ENCODE measurements at regions not wholly inside any gene's neighbourhood (a gene's known extent, or its start where the extent isn't known, plus 50 kb on each side); places are given as distances from the start of the nearest gene placed in this dataset.

DNA sequence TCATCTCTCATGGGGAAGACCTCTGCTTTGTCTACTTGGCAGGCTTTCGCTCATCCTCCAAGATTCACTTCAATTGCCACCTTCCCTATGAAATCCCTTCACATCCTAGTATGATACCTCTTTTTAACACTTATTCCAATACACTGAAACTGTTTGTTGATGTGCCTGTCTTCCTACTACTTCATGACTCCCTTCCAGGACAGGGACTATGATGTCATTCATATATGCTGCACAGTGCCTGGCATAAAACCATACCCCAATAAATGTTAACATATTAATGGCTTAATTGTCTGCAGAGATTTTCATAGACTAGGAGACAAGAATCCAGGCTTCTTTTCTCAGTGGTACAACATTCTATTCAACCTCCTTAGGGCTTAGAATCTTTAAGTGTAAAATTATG, 215.5 kb downstream of the ZNF608 start:
- Histone ChIP-seq H4K20me1 (ENCODE audit: insufficient read depth) (no peaks in the 10 kb centered on the region), H3K27me3 (ENCODE audit: insufficient read depth) (no peaks in the 10 kb centered on the region), H3F3A (replicated peaks; ENCODE audit: insufficient read depth) (no peaks in the 10 kb centered on the region), H3K9me2 (no peaks in the 10 kb centered on the region), H3K4me1 (ENCODE audit: control insufficient read depth in 1 of 2, insufficient read depth in 2 of 2, low read depth in 1 of 2, low read length in 1 of 2) (peaks cover 0 to 4% of the 10 kb centered on the region in 2 experiments; a peak in 1 of 4 replicates), H3K9me3 (no peaks in the 10 kb centered on the region), H3K27ac (ENCODE audit: low read depth in 2 of 2, low read length in 1 of 2) (no peak overlapping the region), H3K9ac (no peak overlapping the region), H2AFZ (ENCODE audit: low read depth) (no peak overlapping the region), H3K36me3 (replicated peaks in 1 of 2; ENCODE audit: control insufficient read depth in 1 of 2, insufficient read depth in 2 of 2, low read length in 1 of 2) (no peaks in the 10 kb centered on the region), H3K79me2 (ENCODE audit: insufficient read depth) (no peaks in the 10 kb centered on the region), H3K4me2 (no peak overlapping the region), H3K4me3 (ENCODE audit: low read depth in 2 of 2, low read length in 1 of 2) (no peak overlapping the region)
- CTCF ChIA-PET, result no interaction called here
- WGBS (ENCODE audit: low lambda C conversion rate), result 90% methylated on average over 1 of the region's 1 CpG
- TF ChIP-seq, protein P1, sequence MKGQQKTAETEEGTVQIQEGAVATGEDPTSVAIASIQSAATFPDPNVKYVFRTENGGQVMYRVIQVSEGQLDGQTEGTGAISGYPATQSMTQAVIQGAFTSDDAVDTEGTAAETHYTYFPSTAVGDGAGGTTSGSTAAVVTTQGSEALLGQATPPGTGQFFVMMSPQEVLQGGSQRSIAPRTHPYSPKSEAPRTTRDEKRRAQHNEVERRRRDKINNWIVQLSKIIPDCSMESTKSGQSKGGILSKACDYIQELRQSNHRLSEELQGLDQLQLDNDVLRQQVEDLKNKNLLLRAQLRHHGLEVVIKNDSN (IDR thresholded peaks at IDR 0.05; ENCODE audit: borderline replicate concordance, low read depth), result no peak
- TF ChIP-seq GABPA (IDR thresholded peaks at IDR 0.05; ENCODE audit: low read depth), result no peak
- no peak for TF ChIP-seq SIN3A (IDR thresholded peaks at IDR 0.05; ENCODE audit: borderline replicate concordance, low read depth, low read length)
- TF ChIP-seq SMC3 (IDR thresholded peaks at IDR 0.05; ENCODE audit: low read depth, low read length), result no peak
- TF ChIP-seq POLR2AphosphoS5 (IDR thresholded peaks at IDR 0.05; ENCODE audit: low read depth, low read length), result no peak
- no peak for DNase-seq
- POLR2A ChIA-PET, result no interaction called here

DNA sequence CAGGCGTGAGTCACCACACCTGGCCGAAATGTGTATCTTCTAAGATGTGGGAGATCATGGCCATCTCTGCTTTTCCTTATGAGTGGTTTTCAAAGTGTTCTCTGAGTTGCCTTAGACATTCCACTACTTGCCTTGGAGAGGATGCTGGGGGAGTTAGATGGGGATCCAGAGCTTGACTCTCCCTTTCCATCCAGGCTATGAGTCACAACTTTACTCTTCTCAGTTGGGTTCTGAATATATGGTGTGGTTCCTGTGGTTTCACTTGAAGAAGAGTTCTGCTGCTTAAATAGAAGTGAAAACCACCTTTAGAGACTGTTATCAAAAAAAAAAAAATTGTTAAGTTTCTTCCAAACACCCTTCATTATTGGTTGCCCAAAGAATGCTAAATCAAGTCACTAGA, 217.6 kb downstream of the ZNF608 start:
- TF ChIP-seq GATA2 (CRISPR knock-in tag; IDR thresholded peaks at IDR 0.05) (no peak), TEAD4 (IDR thresholded peaks at IDR 0.05; ENCODE audit: borderline replicate concordance, insufficient read depth) (no peak), YY1 (IDR thresholded peaks at IDR 0.05; ENCODE audit: low read depth) (no peak), EZH2phosphoT487 (IDR thresholded peaks at IDR 0.05; ENCODE audit: borderline replicate concordance, low read depth) (no peak), NFIC (IDR thresholded peaks at IDR 0.05; ENCODE audit: borderline replicate concordance) (no peak)
- TF ChIP-seq, protein P2, sequence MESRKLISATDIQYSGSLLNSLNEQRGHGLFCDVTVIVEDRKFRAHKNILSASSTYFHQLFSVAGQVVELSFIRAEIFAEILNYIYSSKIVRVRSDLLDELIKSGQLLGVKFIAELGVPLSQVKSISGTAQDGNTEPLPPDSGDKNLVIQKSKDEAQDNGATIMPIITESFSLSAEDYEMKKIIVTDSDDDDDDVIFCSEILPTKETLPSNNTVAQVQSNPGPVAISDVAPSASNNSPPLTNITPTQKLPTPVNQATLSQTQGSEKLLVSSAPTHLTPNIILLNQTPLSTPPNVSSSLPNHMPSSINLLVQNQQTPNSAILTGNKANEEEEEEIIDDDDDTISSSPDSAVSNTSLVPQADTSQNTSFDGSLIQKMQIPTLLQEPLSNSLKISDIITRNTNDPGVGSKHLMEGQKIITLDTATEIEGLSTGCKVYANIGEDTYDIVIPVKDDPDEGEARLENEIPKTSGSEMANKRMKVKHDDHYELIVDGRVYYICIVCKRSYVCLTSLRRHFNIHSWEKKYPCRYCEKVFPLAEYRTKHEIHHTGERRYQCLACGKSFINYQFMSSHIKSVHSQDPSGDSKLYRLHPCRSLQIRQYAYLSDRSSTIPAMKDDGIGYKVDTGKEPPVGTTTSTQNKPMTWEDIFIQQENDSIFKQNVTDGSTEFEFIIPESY (IDR thresholded peaks at IDR 0.05; ENCODE audit: borderline replicate concordance, low read depth), result no peak
- H3F3A ChIP-seq (replicated peaks; ENCODE audit: insufficient read depth), result no peaks in the 10 kb centered on the region
- WGBS (ENCODE audit: low lambda C conversion rate), result 40% methylated on average over 2 of the region's 2 CpGs
- no peak overlapping the region for H2AFZ ChIP-seq (ENCODE audit: low read depth)
- ChIA-PET CTCF (interaction anchor here (0.8 kb wide), 1 partner anchor 15 kb away, joined by 3 read pairs; no protein-coding TSS in a partner anchor), POLR2A (no interaction called here)
- no peaks in the 10 kb centered on the region for H3K9me3 ChIP-seq
- peaks cover 0 to 4% of the 10 kb centered on the region in 2 experiments; a peak in 1 of 4 replicates for H3K4me1 ChIP-seq (ENCODE audit: control insufficient read depth in 1 of 2, insufficient read depth in 2 of 2, low read depth in 1 of 2, low read length in 1 of 2)
- H3K4me3 ChIP-seq (ENCODE audit: low read depth in 2 of 2, low read length in 1 of 2), result no peak overlapping the region
- H3K79me2 ChIP-seq (ENCODE audit: insufficient read depth), result no peaks in the 10 kb centered on the region
- no peaks in the 10 kb centered on the region for H3K36me3 ChIP-seq (replicated peaks in 1 of 2; ENCODE audit: control insufficient read depth in 1 of 2, insufficient read depth in 2 of 2, low read length in 1 of 2)
- DNase-seq, result no peak
- H3K27me3 ChIP-seq (ENCODE audit: insufficient read depth), result no peaks in the 10 kb centered on the region
- H3K9me2 ChIP-seq, result no peaks in the 10 kb centered on the region
- H3K27ac ChIP-seq (ENCODE audit: low read depth in 2 of 2, low read length in 1 of 2), result no peak overlapping the region
- no peak overlapping the region for H3K4me2 ChIP-seq
- no peaks in the 10 kb centered on the region for H4K20me1 ChIP-seq (ENCODE audit: insufficient read depth)
- no peak overlapping the region for H3K9ac ChIP-seq

Data from SK-N-SH (cell line).